Neuron (in vitro differentiated cells): ENCODE measurements at regions not wholly inside any gene's neighbourhood (a gene's known extent, or its start where the extent isn't known, plus 50 kb on each side); places are given as distances from the start of the nearest gene placed in this dataset.
"Not testable (repeated sequence)": the region's sequence is repeated elsewhere in the genome, so short reads cannot be mapped to it uniquely, and the experiment has no call there.

ENCODE experiments used
- H2AFZ ChIP-seq: one replicate; pipeline ENCODE4 v1.6.1; 2013; ENCODE audit warnings: low read depth, mild to moderate bottlenecking, inconsistent platforms, low read length, moderate library complexity
- H3K27me3 ChIP-seq: one replicate; pipeline ENCODE4 v1.6.1; 2013; ENCODE audit warnings: low read length; ENCODE audit not compliant: insufficient read depth
- H3K36me3 ChIP-seq: one replicate; pipeline ENCODE4 v1.6.1; 2013; ENCODE audit warnings: low read length; ENCODE audit not compliant: insufficient read depth
- H3K4me1 ChIP-seq: one replicate; pipeline ENCODE4 v1.6.1; 2013; ENCODE audit warnings: low read length; ENCODE audit not compliant: insufficient read depth
- H3K4me3 ChIP-seq: 2 replicates; pipeline ENCODE4 v1.5.1; 2013; ENCODE audit warnings: mild to moderate bottlenecking, low read length, moderate library complexity
- H3K9me3 ChIP-seq: one replicate; pipeline ENCODE4 v1.6.1; 2013; ENCODE audit warnings: low read length

DNA sequence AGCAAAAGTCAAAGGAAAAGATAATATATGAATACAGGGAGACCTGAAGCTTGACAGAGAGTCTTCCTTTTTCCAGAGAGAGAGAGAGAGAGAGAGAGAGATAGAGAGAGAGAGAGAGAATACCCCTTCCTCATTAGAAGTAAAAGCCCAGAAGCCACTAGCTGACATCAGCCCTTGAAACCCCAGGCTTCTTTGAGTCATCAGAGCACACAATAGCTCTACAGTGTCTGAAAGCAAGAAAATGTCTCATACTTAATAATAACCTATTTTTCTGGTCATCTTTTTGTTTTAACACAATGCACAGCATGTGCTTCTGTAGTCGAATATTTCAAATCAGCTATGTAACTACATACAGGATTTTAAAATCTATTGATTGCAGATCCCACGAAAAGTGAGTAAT is 109.2 kb upstream of the NANOGP8 start:
- Histone ChIP-seq H3K4me1 (no peaks in the 10 kb centered on the region), H2AFZ (no peak overlapping the region), H3K27me3 (no peaks in the 10 kb centered on the region), H3K9me3 (peaks cover 3% of the 10 kb centered on the region), H3K4me3 (no peak overlapping the region), H3K36me3 (no peaks in the 10 kb centered on the region)

DNA sequence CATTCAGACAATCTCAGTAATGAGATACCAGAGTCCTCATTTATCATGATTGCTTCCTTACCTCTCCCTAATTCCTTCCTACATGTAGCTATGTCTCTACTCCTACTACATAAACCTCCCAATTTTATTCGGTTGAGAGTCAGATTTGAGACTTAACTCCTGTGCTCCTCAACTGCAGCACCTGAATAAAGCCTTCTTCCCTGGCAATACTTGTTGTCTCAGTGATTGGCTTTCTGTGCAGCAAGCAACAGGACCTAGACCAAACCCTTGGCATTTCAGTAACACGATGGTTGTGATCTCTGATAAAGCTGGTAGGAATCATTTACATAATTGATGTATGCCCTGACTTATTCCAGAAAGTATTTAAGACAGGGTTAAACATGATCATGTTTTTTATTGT is 106.7 kb upstream of the NANOGP8 start:
- H2AFZ ChIP-seq: no peak overlapping the region
- no peaks in the 10 kb centered on the region for H3K36me3 ChIP-seq
- no peaks in the 10 kb centered on the region for H3K4me1 ChIP-seq
- peaks cover 3% of the 10 kb centered on the region for H3K9me3 ChIP-seq
- H3K27me3 ChIP-seq: no peaks in the 10 kb centered on the region
- no peak overlapping the region for H3K4me3 ChIP-seq

DNA sequence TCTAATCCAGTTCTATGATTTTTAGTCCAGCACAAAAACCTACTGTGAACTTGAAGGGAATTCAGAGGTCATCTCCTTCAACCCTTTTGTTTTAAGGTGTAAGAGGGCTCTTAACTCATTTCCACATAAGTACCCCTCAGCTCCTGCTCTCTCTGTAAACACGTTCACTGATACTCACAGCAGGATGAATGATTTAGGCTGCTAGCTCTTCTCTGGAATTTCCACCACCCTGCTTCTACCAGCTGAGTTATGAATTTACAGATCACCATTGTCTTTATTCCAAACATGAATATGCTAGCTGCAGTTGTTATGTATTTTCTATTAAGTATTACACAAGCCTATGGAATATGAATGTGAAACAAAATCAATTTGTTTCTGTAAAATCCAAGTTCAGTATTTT is 101.3 kb upstream of the NANOGP8 start:
- no peak overlapping the region for H3K4me3 ChIP-seq
- no peaks in the 10 kb centered on the region for H3K9me3 ChIP-seq
- H3K27me3 ChIP-seq: no peaks in the 10 kb centered on the region
- H2AFZ ChIP-seq: no peak overlapping the region
- no peaks in the 10 kb centered on the region for H3K36me3 ChIP-seq
- H3K4me1 ChIP-seq: peaks cover 12% of the 10 kb centered on the region

DNA sequence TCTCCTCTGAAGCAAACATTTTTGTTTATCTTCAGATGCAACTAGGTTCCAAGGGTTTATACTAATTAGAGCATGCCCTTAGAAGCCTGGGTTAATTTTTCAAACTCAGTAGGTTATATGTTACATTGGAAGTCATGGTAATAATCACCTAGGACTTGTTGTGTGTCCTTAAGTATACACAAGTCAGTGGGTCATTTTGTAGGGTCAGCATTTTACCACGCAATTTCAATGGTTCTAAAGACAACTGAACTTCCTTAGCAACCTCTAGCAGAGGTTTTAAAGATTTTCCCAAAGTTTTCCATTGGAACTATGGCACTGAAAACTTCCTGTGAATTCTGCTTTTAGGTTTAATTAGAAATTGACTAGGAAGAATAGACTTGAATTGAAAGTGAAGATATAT is 99.6 kb upstream of the NANOGP8 start:
- H3K4me3 ChIP-seq: no peak overlapping the region
- no peaks in the 10 kb centered on the region for H3K9me3 ChIP-seq
- H3K4me1 ChIP-seq: peaks cover 12% of the 10 kb centered on the region
- no peak overlapping the region for H2AFZ ChIP-seq
- H3K27me3 ChIP-seq: no peaks in the 10 kb centered on the region
- no peaks in the 10 kb centered on the region for H3K36me3 ChIP-seq

- Histone ChIP-seq H3K36me3 (no peaks in the 10 kb centered on the region), H3K9me3 (no peaks in the 10 kb centered on the region), H3K4me1 (peaks cover 12% of the 10 kb centered on the region), H3K27me3 (no peaks in the 10 kb centered on the region), H3K4me3 (no peak overlapping the region), H2AFZ (no peak overlapping the region)
Observed at GRCh38 chr15:35182841-35183479, 97.9 kb upstream of the NANOGP8 start.

DNA sequence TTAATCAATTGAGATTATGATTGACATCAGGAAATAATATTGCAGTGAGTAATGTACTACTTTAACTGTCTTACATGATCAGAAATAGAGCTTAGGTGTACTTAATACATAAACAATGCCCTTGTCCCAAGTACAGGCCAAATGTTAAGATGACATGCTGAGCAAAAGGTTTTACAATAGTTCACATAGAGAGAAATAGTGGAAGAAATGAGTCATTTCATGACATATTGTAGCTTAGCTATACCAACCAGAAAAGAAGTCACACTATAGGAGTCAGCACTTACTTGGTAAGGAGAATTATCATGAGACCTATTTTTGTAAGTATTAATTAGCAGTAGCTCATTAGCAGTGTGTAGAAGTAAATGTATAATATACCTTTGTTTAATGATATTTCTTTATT is 96.4 kb upstream of the NANOGP8 start:
- no peak overlapping the region for H2AFZ ChIP-seq
- no peaks in the 10 kb centered on the region for H3K27me3 ChIP-seq
- H3K4me1 ChIP-seq: peaks cover 12% of the 10 kb centered on the region
- H3K4me3 ChIP-seq: no peak overlapping the region
- H3K9me3 ChIP-seq: no peaks in the 10 kb centered on the region
- no peaks in the 10 kb centered on the region for H3K36me3 ChIP-seq

DNA sequence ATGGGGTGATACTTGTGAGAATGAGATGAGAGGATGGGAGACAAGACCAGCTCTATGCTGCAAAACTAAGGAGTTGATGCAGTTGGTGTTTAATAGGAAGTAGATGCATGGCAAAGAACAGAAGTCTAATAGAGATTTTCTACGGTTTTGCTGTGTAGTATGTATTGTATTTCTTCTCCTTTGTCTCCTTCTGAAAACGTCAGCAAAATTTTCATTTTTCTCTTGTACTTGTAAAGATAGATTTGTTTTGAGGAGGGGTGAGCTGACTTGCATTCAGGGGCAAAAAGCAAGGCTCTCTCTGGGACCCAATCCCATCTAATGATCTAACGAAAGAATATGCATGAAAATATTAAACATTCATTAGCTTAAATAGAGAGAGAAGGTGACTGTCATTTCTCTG is 94.6 kb upstream of the NANOGP8 start:
- Histone ChIP-seq H3K9me3 (no peaks in the 10 kb centered on the region), H2AFZ (no peak overlapping the region), H3K36me3 (no peaks in the 10 kb centered on the region), H3K4me1 (peaks cover 12% of the 10 kb centered on the region), H3K4me3 (no peak overlapping the region), H3K27me3 (no peaks in the 10 kb centered on the region)

DNA sequence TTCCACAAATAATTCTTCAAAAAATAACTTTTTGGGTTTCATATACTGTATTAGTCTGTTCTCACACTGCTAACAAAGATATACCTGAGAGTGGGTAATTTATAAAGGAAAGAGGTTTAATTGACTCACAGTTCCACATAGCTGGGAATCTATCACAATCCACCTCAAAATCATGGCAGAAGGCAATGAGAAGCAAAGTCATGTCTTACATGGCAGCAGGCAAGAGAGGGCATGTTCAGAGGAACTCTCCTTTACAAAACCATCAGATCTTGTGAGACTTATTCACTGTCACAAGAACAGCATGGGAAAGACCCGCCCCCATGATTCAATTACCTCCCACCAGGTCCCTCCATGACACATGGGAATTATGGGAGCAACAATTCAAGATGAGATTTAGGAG is 93.1 kb upstream of the NANOGP8 start:
- not testable (repeated sequence) for H3K27me3 ChIP-seq, H2AFZ ChIP-seq, H3K4me1 ChIP-seq, H3K36me3 ChIP-seq, H3K4me3 ChIP-seq, H3K9me3 ChIP-seq

GRCh38 chr15:35174948-35175347 is 89.9 kb upstream of the NANOGP8 start:
- H3K27me3 ChIP-seq: no peaks in the 10 kb centered on the region
- no peak overlapping the region for H2AFZ ChIP-seq
- no peaks in the 10 kb centered on the region for H3K36me3 ChIP-seq
- no peaks in the 10 kb centered on the region for H3K9me3 ChIP-seq
- H3K4me3 ChIP-seq: no peak overlapping the region
- H3K4me1 ChIP-seq: no peaks in the 10 kb centered on the region

DNA sequence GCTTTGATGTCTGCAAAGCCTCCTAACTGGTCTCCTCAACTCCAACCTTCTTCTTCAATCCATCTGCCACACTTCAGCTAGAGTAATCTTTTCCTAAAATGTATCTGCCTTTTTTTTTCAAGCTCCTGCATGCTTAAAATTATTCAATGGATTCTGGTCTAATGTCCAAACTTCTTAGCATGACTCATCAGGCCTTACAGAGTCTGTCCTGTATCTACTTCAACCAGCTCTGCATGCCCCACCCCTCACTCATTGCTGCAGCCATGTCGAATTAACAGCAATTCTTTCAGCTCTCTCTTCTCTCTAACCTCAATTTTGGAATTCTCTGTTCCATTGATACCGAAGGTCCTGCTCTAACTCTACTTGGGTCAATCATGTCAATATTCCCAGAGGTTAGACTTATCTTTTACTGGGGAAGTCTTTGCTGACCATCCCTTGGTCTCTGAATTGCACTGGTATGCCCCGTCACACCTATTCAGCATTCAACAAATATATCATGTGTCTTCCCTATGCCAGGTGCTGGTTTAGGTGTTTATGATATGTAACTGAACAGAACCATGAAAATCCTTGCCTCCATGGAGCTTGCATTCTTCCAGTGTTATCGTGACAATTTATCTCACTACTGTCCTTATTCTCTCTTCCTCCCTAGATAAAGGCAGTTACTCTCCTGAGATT is 88.5 kb upstream of the NANOGP8 start:
- H3K36me3 ChIP-seq: no peaks in the 10 kb centered on the region
- H3K4me3 ChIP-seq: no peak overlapping the region
- no peaks in the 10 kb centered on the region for H3K27me3 ChIP-seq
- H3K4me1 ChIP-seq: peaks cover under 1% of the 10 kb centered on the region
- no peaks in the 10 kb centered on the region for H3K9me3 ChIP-seq
- H2AFZ ChIP-seq: no peak overlapping the region

DNA sequence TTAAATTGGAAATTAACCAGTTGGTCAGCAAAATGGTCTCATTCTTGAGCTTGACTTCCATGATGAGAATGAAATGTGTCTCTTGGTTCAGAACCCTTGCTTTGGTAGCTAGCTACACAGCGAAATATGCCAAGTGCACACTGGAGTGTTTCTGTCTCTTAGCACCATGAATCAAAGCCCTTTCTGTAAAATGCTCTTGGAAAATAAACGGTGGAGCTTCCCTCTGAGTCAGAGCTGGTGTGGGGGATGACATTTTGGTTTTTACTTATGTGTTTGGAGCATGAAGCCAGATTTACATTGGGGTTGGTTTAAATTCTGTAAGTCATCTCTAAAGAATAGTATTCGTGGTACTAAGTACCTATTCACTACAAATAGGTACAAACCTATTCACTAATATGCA is 85.1 kb upstream of the NANOGP8 start:
- Histone ChIP-seq H3K9me3 (no peaks in the 10 kb centered on the region), H3K36me3 (no peaks in the 10 kb centered on the region), H2AFZ (no peak overlapping the region), H3K27me3 (no peaks in the 10 kb centered on the region), H3K4me3 (no peak overlapping the region), H3K4me1 (peaks cover 5% of the 10 kb centered on the region)

DNA sequence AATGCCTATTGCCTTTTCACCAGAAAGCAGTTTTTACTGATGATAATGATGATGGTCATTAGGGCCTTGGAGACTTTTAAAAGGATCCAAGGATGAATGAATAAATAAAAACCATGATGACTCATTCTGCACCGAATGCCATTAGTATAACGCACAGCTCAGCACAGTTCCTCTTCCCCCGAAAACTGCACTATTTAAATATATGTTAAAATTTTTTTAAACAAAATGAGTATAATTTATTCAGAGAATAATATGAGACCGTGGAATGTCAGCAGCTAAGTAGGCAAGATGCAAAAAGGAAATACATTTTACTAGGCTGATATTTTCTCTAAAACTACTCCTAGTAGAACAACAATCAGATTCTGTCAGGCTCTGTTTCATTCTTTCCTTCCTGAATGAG is 83.4 kb upstream of the NANOGP8 start:
- Histone ChIP-seq H3K9me3 (no peaks in the 10 kb centered on the region), H3K36me3 (no peaks in the 10 kb centered on the region), H2AFZ (no peak overlapping the region), H3K4me1 (peaks cover 5% of the 10 kb centered on the region), H3K4me3 (no peak overlapping the region), H3K27me3 (no peaks in the 10 kb centered on the region)

- peaks cover 5% of the 10 kb centered on the region for H3K4me1 ChIP-seq
- no peaks in the 10 kb centered on the region for H3K36me3 ChIP-seq
- H2AFZ ChIP-seq: no peak overlapping the region
- H3K27me3 ChIP-seq: no peaks in the 10 kb centered on the region
- no peak overlapping the region for H3K4me3 ChIP-seq
- H3K9me3 ChIP-seq: no peaks in the 10 kb centered on the region
Observed at GRCh38 chr15:35167675-35168074, 82.6 kb upstream of the NANOGP8 start.
